ENCODE measurements at regions not wholly inside any gene's neighbourhood (a gene's known extent, or its start where the extent isn't known, plus 50 kb on each side); places are given as distances from the start of the nearest gene placed in this dataset.
A peak's percentile ranks its signal among the peaks of the same experiment; 100 is the strongest.

DNA sequence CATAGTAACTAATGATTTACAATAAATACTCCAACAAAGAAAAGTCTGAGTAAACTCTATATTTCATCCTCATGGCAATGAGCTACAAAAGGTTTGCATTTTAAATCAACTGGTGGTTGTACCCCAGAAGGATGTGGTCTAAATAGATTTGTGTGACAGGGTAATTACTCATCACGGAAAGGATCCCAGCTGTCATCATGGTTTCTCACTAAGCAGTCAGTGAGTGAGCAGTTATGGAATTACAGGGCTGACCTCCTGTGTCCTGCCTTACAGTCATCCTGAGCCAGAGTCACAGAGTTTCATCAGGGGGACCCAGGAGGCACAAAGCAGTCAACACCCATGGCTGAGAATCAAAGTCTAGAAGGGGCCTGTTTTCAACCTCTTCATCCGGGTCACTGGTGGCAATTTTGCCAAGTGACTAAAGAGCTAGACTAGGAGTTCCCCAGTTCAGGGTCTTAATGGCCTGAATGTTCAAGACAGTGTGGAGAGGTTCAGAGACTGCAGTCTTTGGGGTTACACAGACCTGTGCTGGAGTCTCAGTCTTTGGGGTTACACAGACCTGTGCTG is 210.7 kb upstream of the SLC24A2 start:
- TF ChIP-seq, protein P1, sequence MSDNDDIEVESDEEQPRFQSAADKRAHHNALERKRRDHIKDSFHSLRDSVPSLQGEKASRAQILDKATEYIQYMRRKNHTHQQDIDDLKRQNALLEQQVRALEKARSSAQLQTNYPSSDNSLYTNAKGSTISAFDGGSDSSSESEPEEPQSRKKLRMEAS (IDR thresholded peaks at IDR 0.05; ENCODE audit: low read depth, low read length), result no peak
- TF ChIP-seq, protein P2, sequence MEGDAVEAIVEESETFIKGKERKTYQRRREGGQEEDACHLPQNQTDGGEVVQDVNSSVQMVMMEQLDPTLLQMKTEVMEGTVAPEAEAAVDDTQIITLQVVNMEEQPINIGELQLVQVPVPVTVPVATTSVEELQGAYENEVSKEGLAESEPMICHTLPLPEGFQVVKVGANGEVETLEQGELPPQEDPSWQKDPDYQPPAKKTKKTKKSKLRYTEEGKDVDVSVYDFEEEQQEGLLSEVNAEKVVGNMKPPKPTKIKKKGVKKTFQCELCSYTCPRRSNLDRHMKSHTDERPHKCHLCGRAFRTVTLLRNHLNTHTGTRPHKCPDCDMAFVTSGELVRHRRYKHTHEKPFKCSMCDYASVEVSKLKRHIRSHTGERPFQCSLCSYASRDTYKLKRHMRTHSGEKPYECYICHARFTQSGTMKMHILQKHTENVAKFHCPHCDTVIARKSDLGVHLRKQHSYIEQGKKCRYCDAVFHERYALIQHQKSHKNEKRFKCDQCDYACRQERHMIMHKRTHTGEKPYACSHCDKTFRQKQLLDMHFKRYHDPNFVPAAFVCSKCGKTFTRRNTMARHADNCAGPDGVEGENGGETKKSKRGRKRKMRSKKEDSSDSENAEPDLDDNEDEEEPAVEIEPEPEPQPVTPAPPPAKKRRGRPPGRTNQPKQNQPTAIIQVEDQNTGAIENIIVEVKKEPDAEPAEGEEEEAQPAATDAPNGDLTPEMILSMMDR (IDR thresholded peaks at IDR 0.05; ENCODE audit: low read depth, low read length), result no peak
- TF ChIP-seq POLR2A (IDR thresholded peaks at IDR 0.05; ENCODE audit: extremely low read depth, insufficient read length) (no peak), MYC (IDR thresholded peaks at IDR 0.05; ENCODE audit: low read depth, low read length) (no peak)
- no peak overlapping the region for H3K4me3 ChIP-seq (ENCODE audit: low read depth, low read length)
- peak; percentile 53 for DNase-seq (ENCODE audit: low read depth)

DNA sequence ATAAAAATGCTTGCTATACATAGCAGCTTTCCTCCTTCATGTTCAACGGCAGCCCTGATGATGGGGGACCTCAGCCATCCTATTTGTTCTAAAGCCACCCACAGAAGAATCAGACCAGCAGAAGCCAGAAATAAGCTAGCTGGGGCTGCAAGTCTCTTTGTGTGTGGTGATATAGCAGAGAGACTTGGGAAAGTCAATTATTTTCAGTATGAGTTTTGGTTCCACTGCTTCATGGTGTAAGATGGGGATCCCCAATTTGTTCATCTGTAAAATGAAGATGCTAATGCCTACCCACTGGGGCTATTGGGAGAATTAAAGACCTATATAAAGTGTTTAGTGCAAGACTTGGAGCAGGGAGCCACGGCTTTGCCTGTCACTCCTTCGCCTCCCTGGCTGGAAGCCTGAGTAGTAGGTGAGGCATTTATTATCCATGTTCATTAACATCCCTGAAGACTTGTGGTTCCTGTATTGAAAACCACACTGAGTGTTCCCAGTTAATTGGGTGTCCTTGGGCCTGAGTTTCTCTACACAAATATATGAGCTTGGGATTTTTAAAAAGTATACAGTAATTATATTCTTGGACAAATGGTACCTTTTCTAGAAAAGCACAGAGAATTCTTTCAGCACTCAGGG is 210.1 kb upstream of the SLC24A2 start:
- no peak for DNase-seq (ENCODE audit: low read depth)
- H3K4me3 ChIP-seq (ENCODE audit: low read depth, low read length), result no peak overlapping the region
- no peak for TF ChIP-seq MYC (IDR thresholded peaks at IDR 0.05; ENCODE audit: low read depth, low read length)
- TF ChIP-seq, protein P1 (IDR thresholded peaks at IDR 0.05; ENCODE audit: low read depth, low read length), result no peak

DNA sequence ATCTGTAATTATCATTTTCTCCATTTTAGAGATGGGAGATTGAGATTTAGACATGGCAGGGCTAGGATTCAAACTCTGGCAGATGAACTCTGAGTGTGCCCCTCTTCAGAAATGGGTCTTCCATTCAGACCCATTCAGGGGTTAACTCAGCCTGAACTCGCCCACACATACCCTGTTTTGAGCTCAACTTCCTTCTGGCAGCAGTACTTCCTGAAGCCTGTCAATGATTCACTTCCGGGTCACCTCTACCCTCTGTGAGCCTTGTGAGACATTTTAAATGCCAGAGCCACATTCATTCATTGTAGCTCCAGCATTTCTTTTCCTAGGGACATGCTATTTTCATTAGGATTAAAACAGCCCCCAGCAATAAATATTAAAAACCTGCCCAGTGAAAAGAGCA is 209.3 kb upstream of the SLC24A2 start:
- TF ChIP-seq, protein P1 (IDR thresholded peaks at IDR 0.05; ENCODE audit: low read depth, low read length), result no peak
- TF ChIP-seq, protein P2 (IDR thresholded peaks at IDR 0.05; ENCODE audit: low read depth, low read length), result no peak
- TF ChIP-seq POLR2A (IDR thresholded peaks at IDR 0.05; ENCODE audit: extremely low read depth, insufficient read length) (no peak), MYC (IDR thresholded peaks at IDR 0.05; ENCODE audit: low read depth, low read length) (no peak)
- H3K4me3 ChIP-seq (ENCODE audit: low read depth, low read length), result no peak overlapping the region
- DNase-seq (ENCODE audit: low read depth), result peak; percentile 53

DNA sequence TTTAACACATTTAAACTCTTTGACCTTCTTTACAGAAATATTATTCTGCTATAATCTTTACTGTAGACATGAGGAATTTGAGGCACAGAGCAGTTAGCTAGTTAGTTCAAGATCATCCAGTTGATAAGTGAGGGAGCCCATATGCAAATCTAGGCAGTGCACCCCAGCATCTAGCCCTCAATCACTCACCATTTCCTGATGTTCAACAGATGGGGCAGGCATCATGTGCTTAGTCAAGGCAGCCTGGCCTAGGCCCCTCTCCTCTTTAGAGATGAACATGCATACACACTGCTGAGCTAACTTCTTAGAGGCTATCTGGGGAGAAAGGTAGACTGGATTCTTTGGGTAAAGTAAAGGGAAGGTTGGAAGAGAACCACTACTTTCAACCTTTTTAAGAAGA is 206.8 kb upstream of the SLC24A2 start:
- TF ChIP-seq, protein P1 (IDR thresholded peaks at IDR 0.05; ENCODE audit: low read depth, low read length), result no peak
- TF ChIP-seq, protein P2 (IDR thresholded peaks at IDR 0.05; ENCODE audit: low read depth, low read length), result no peak
- TF ChIP-seq MYC (IDR thresholded peaks at IDR 0.05; ENCODE audit: low read depth, low read length) (no peak), POLR2A (IDR thresholded peaks at IDR 0.05; ENCODE audit: extremely low read depth, insufficient read length) (no peak)
- no peak overlapping the region for H3K4me3 ChIP-seq (ENCODE audit: low read depth, low read length)
- DNase-seq (ENCODE audit: low read depth), result no peak

DNA sequence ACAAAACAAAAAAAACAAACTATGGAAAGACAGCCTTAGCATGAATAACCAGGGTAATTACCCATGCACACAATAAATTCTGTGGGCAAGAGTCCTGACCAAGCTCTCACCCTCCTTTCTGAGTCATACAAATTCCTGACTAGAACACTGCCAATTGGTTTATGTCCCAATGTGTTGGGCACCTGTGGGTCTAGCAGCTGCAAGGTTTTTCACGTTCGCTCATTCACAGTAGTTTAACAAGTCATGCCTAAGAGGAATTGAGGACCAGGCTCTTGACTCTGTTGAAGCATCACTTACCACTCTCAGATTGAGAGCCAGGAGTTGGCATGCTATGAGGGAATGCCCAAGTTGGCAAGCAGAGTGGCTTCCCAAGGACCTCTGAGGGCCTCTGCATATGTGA is 205.5 kb upstream of the SLC24A2 start:
- no peak overlapping the region for H3K4me3 ChIP-seq (ENCODE audit: low read depth, low read length)
- TF ChIP-seq POLR2A (IDR thresholded peaks at IDR 0.05; ENCODE audit: extremely low read depth, insufficient read length) (no peak), MYC (IDR thresholded peaks at IDR 0.05; ENCODE audit: low read depth, low read length) (no peak)
- TF ChIP-seq, protein P1 (IDR thresholded peaks at IDR 0.05; ENCODE audit: low read depth, low read length), result no peak
- TF ChIP-seq, protein P2 (IDR thresholded peaks at IDR 0.05; ENCODE audit: low read depth, low read length), result no peak
- DNase-seq (ENCODE audit: low read depth), result no peak

DNA sequence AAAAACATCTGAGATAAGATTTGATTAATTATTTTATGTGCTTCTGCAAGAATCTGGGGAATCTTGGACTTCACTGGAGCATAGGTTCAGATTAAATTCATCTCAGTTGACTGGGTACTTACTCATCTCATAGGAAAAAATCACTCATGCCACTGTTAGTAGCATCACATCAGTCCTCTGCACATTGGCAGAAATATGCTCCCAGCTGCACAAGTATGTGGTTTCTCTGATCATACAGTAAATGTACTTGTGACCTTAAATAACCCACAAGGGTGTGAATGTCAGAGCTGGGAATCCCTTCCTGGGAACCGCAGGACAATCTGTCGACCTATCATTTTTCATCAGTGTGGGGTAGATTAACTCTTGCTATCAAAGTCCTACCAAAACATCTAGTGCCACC is 203.7 kb upstream of the SLC24A2 start:
- no peak for TF ChIP-seq POLR2A (IDR thresholded peaks at IDR 0.05; ENCODE audit: extremely low read depth, insufficient read length)
- no peak overlapping the region for H3K4me3 ChIP-seq (ENCODE audit: low read depth, low read length)
- DNase-seq (ENCODE audit: low read depth), result no peak
